ENCODE measurements at regions not wholly inside any gene's neighbourhood (a gene's known extent, or its start where the extent isn't known, plus 50 kb on each side); places are given as distances from the start of the nearest gene placed in this dataset.
"Not testable (repeated sequence)": the region's sequence is repeated elsewhere in the genome, so short reads cannot be mapped to it uniquely, and the experiment has no call there.

- DNase-seq (ENCODE audit: low read depth in 2 of 2): peak in 1 of 2 donors; percentile 7
These were observed 92.3 kb downstream of the BLID start for GRCh38 chr11:122023614-122024250.

GRCh38 chr11:122022646-122023045 is 93.4 kb downstream of the BLID start:
- DNase-seq (ENCODE audit: low read depth in 2 of 2): no peak

- peak; percentile 11 to 54 for DNase-seq (ENCODE audit: low read depth in 2 of 2)
These were observed 95.1 kb downstream of the BLID start for GRCh38 chr11:122020902-122021301.

GRCh38 chr11:122019908-122020694 is 95.9 kb downstream of the BLID start:
- no peak for DNase-seq (ENCODE audit: low read depth in 2 of 2)

DNA sequence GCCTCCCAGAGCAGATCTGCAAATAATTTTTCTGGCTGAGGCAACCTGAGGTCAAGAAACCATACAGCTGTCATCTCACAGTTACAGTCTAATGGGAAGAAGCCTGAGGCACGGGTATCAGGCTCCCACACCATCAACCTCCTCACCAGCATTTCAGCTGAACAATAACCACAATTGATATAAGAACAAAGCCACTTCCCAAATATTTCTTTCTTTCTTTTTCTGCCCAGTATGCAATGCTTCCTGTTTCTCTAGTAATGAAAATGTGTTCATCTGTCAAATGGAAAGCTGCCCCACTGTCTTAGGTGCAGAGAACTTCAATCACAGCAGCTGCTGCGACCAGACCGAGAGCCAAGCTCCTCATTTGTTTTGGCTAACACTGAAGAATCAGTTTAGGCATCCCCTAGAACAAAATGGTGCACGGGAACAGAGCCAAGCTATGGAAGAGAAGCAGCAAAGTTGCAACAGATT is 108.4 kb downstream of the BLID start:
- no peak for DNase-seq (ENCODE audit: low read depth in 2 of 2)

GRCh38 chr11:122004446-122004845 is 111.6 kb downstream of the BLID start:
- no peak for DNase-seq (ENCODE audit: low read depth in 2 of 2)

DNA sequence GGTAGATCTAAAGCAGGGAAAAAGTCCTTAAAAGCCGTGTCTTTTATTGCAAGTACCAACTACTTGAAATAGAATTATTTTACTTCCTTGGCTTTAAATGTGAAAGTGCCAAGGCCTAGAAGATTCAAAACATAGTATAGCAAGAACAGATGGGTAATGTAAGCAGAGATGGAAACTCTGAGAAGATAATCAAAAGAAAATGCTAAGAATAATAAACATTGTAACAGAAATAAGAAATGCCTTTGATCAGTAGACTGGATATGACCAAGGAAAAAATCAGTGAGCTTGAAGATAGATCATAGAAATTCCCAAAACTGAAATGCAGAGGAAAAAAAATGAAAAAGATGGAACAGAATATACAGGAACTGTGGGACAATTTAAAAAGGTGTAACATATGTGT is 113.1 kb downstream of the BLID start:
- DNase-seq (ENCODE audit: low read depth in 2 of 2): no peak

DNA sequence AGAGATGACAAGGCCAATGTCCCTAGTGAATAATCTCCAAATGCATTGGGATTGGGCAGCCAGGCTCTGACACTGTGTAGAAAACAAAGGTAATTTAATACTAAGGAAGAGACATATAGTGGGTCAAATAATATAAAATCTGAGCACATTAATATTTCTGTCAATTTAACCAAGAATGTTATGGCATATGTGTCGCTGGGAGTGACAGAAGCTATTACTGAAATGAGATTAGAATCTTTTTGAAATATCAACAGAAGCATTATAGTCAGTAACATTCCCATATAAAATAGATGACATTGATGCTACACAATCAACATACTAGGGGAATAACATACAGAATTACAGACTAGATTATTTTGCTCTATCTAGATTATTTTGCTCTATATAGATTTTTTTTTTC is 114.0 kb downstream of the BLID start:
- DNase-seq (ENCODE audit: low read depth in 2 of 2): no peak

DNA sequence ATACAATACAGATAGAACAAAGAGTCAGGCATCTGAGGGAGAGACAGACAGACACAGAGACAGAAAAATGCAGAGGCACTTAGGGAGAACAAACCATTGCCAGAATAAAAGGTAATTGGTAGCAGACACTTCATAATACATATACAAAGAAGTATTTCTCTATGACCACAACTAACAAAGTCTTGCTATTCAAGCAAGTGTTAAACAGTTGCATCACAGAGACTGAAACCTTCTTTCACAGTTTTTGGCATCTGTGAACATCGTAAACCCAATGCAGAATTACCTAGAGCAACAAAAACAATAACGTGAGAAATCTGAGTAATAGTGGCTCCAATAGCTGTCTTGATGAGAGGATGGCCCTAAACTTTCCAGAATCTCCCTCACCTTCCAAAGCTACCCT is 116.4 kb downstream of the BLID start:
- no peak for DNase-seq (ENCODE audit: low read depth in 2 of 2)

DNA sequence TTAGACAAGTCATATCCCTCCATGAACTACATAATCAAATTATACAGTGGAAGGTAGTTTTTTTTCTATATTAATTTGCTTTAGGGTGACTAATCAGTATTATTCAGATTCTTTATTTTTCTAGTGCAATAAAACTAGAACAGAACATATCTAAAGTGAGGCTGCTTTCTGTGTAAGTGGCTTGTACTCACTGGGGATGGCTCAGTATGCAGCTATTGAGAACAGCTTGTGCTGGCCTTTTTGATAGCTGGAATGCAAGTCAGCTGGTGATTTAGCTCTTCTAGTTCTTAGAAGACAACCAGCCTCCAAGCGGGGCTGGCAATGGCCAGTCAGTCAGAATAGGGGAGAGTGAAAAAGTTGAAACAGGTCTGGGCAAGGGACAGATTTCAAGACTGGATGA is 119.4 kb downstream of the BLID start:
- DNase-seq (ENCODE audit: low read depth in 2 of 2): no peak

DNA sequence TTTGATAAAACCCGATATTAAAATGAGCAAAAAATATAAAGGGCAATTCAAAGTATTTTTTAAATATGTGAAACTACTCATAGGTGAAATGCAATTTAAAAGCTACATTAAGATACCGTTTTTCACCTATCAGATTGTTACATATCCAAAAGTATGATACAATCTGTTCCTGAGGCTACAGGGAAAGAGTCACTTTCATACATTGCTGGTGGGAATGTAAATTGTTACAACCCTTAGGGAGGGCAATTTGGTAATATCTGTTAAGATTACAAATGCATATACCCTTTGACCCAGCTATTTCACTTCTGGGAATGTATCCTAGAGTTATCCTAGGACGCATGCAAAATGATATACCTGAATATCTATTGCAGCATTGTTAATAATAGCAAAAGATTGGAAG is 132.1 kb downstream of the BLID start:
- DNase-seq (ENCODE audit: low read depth in 2 of 2): no peak

DNA sequence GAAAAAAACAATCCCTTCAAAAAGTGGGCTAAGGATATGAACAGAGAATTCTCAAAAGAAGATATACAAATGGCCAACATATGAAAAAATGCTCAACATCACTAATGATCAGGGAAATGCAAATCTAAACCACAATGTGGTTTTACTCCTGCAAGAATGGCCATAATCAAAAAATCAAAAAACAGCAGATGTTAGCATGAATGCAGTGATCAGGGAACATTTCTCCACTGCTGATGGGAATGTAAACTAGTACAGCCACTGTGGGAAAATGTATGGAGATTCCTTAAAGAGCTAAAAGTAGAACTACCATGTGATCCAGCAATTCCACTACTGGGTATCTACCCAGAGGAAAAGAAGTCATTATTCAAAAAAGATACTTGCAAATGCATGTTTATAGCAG is 138.1 kb downstream of the BLID start:
- DNase-seq (ENCODE audit: low read depth in 2 of 2): not testable (repeated sequence)

GRCh38 chr11:121968638-121969037 is 147.4 kb downstream of the BLID start:
- no peak for DNase-seq (ENCODE audit: low read depth in 2 of 2)

- no peak for DNase-seq (ENCODE audit: low read depth in 2 of 2)
These were observed 148.8 kb downstream of the BLID start for GRCh38 chr11:121967131-121967704.

DNA sequence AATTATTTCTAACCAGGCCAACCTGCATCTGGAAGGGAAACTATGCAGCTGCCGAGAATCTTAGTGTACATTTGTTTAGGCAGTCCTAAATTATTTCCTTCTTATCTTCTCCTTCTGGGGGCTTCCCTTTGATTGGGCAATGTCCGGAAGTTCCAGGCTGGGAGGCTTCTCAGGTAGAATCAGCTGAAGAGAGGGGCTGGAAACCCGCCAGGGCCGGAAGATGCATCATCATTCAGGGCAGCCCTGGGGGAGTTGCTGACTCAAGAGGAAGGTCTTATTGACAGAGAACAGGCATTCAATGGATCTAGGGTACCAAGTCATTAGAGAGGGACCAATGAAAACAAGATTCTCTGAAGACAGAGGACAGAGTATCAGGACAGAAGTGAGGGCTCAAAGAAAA is 150.7 kb downstream of the BLID start:
- DNase-seq (ENCODE audit: low read depth in 2 of 2): peak in 1 of 2 donors; percentile 53

DNA sequence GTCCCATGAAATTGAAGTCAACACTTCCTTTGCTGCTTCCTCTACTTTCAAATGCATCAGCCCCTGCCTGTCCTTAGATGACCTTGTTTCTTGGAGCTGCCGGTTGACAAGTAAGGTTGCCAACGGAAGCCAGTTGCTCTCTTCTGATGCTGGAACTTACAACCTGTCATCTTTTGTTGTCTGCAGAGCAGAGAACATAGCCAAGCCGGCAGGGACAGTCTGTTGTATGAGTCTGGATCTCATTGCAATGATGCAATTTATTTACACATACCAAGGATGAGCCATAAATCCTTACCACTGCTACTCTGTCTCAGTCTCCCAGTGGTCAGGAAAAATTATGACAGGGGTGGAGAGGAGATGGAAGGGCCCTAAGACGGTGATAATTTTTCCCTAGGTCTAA is 151.4 kb downstream of the BLID start:
- peak; percentile 5 to 35 for DNase-seq (ENCODE audit: low read depth in 2 of 2)

GRCh38 chr11:121963846-121964245 is 152.2 kb downstream of the BLID start:
- not testable (repeated sequence) for DNase-seq (ENCODE audit: low read depth in 2 of 2)

- no peak for DNase-seq (ENCODE audit: low read depth in 2 of 2)
These were observed 154.7 kb downstream of the BLID start for GRCh38 chr11:121961321-121961801.

DNA sequence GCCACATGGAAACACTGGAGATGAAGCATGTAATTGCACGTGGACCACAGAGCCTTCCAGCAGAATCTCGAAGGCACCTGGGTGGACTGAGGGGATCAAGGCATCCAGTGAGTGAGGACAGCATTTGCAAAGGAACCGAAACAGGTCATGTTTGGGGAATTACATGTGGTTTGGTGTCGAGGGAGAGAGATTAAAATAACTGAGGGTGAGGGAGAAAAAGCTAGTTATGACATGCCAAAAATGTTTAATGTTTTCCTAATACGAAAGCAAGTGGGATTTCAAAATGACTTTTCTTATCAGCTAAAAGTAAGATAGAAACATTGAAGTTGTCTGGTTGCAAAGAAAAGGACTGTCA is 157.1 kb downstream of the BLID start:
- DNase-seq (ENCODE audit: low read depth in 2 of 2): no peak

- no peak for DNase-seq (ENCODE audit: low read depth in 2 of 2)
These were observed 157.6 kb downstream of the BLID start for GRCh38 chr11:121958323-121958970.

DNA sequence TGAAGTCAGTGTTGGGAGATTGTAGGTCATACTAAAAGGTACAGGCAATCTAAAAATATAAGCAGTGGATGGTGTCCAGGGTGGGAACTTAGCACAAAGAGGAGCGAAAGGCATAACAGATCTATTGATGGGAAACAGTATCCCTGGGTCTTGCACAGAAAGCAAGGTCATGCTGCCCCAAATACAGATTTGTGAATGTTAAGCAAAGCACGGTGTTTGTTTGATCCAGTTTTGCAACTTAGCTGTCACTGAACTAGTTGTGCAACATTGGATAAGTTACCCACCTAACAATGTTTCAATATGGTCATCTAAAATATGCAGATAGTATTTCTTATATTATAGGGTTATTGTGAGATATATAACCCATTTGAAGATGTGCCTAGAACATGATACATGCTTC is 162.9 kb downstream of the BLID start:
- DNase-seq (ENCODE audit: low read depth in 2 of 2): no peak

DNA sequence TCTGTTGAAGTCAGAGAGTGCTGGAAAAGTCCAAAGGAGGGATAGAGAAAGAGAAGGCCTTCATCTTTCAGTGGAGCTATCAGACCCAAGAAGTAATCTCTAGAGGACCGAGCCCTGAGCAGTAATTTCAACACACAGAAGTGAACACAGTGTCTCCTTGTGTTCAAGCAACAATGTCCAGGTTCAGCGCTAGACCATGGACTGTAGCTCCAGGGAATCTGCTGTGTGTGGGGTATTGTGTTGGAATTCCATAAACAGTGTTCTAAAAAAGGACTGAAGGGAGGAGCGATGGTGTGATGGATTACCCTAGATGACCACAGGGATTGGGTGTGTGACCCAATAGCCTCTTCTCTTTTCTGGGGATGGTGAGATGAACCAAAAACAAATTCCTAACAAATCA is 165.9 kb downstream of the BLID start:
- DNase-seq (ENCODE audit: low read depth in 2 of 2): no peak

All from dermis microvascular lymphatic vessel endothelial cell (primary cell).